GM21717 (cell line): ENCODE measurements at regions not wholly inside any gene's neighbourhood (a gene's known extent, or its start where the extent isn't known, plus 50 kb on each side); places are given as distances from the start of the nearest gene placed in this dataset.
A peak's percentile ranks its signal among the peaks of the same experiment; 100 is the strongest.

Source experiments
- ATAC-seq: cut with Tn5 transposase; IDR thresholded peaks from one replicate; pipeline ENCODE4 v1.9.1; 2021; ENCODE audit warnings: mild to moderate bottlenecking, moderate library complexity; ENCODE audit not compliant: unreplicated experiment

- peak; percentile 74 for ATAC-seq
Measured at GRCh38 chr2:41869542-41870264, 178.1 kb upstream of the PKDCC start.

- no peak for ATAC-seq
Measured at GRCh38 chr2:41870265-41870585, 177.6 kb upstream of the PKDCC start.

GRCh38 chr2:41871080-41871479 lies 176.7 kb upstream of the PKDCC start:
- no peak for ATAC-seq

- ATAC-seq: no peak
Measured at GRCh38 chr2:41872646-41873045, 175.2 kb upstream of the PKDCC start.

GRCh38 chr2:41873102-41874031 lies 174.5 kb upstream of the PKDCC start:
- no peak for ATAC-seq

- ATAC-seq: no peak
Measured at GRCh38 chr2:41877114-41877678, 170.6 kb upstream of the PKDCC start.

- no peak for ATAC-seq
Measured at GRCh38 chr2:41878056-41878455, 169.8 kb upstream of the PKDCC start.

GRCh38 chr2:41878716-41879234 lies 169.0 kb upstream of the PKDCC start:
- ATAC-seq: no peak

GRCh38 chr2:41879235-41879916 lies 168.4 kb upstream of the PKDCC start:
- ATAC-seq: no peak

- ATAC-seq: no peak
Measured at GRCh38 chr2:41880561-41881243, 167.1 kb upstream of the PKDCC start.

- no peak for ATAC-seq
Measured at GRCh38 chr2:41881249-41881648, 166.6 kb upstream of the PKDCC start.

- ATAC-seq: no peak
Measured at GRCh38 chr2:41884718-41885117, 163.1 kb upstream of the PKDCC start.

- ATAC-seq: no peak
Measured at GRCh38 chr2:41886145-41886664, 161.6 kb upstream of the PKDCC start.

GRCh38 chr2:41886757-41887156 lies 161.1 kb upstream of the PKDCC start:
- ATAC-seq: no peak

- no peak for ATAC-seq
Measured at GRCh38 chr2:41890341-41890740, 157.5 kb upstream of the PKDCC start.

GRCh38 chr2:41892476-41892875 lies 155.3 kb upstream of the PKDCC start:
- ATAC-seq: no peak

- no peak for ATAC-seq
Measured at GRCh38 chr2:41894563-41895333, 153.1 kb upstream of the PKDCC start.

GRCh38 chr2:41895334-41895664 lies 152.5 kb upstream of the PKDCC start:
- no peak for ATAC-seq

GRCh38 chr2:41896186-41896846 lies 151.5 kb upstream of the PKDCC start:
- no peak for ATAC-seq
